SK-N-SH (cell line): ENCODE measurements at regions not wholly inside any gene's neighbourhood (a gene's known extent, or its start where the extent isn't known, plus 50 kb on each side); places are given as distances from the start of the nearest gene placed in this dataset.

ENCODE experiments used
- CTCF ChIA-PET: fragments of 300-600, 350-600 bp; formaldehyde crosslinking; extraction: SDS; loops from one replicate; lab custom pipeline; 2021; lab: Yijun Ruan, JAX
- POLR2A ChIA-PET: fragments of 350-600 bp; sonication (Branson Sonifier 250); formaldehyde crosslinking; extraction: SDS; loops from one replicate; lab custom pipeline; 2020; ENCODE audit warnings: antibody characterized with exemption, inconsistent platforms; lab: Yijun Ruan, JAX
- DNase-seq: peaks from one replicate; pipeline ENCODE4 v3.0.0; 2012
- H2AFZ ChIP-seq: fragments of 200-600 bp; sonication (generic); 2 replicates; pipeline ENCODE4 v1.8.1; 2016; ENCODE audit warnings: antibody characterized with exemption, mild to moderate bottlenecking, low read depth
- H3F3A ChIP-seq: fragments of 200-600 bp; sonication (generic); replicated peaks from 2 replicates; pipeline ENCODE3; 2016; ENCODE audit warnings: antibody characterized with exemption, mild to moderate bottlenecking; ENCODE audit not compliant: insufficient read depth
- H3K27ac ChIP-seq, 2 experiments: fragments of 200-500 bp in 1 of 2; fragments of 200-600 bp in 1 of 2; sonication (Bioruptor generic) in 1 of 2; sonication (generic), shearing (Covaris generic) in 1 of 2; 2 replicates each; pipeline versions ENCODE4 v1.5.1 to v1.6.1; 2014 to 2016; ENCODE audit warnings: low read depth in 2 of 2, inconsistent platforms in 1 of 2, low read length in 1 of 2, mild to moderate bottlenecking in 1 of 2, mixed read lengths in 1 of 2
- H3K27me3 ChIP-seq: fragments of 200-600 bp; sonication (generic), shearing (Covaris generic); 2 replicates; pipeline ENCODE4 v1.6.1; 2016; ENCODE audit warnings: mixed run types; ENCODE audit not compliant: insufficient read depth
- H3K36me3 ChIP-seq, 2 experiments: fragments of 200-500 bp in 1 of 2; fragments of 200-600 bp in 1 of 2; sonication (Bioruptor generic) in 1 of 2; sonication (generic) in 1 of 2; replicated peaks in 1 of 2; 2 replicates each; pipeline versions ENCODE3 to v1.5.1; 2014 to 2016; ENCODE audit warnings: low read length in 1 of 2, mild to moderate bottlenecking in 1 of 2; ENCODE audit not compliant: insufficient read depth in 2 of 2, control insufficient read depth in 1 of 2
- H3K4me1 ChIP-seq, 2 experiments: fragments of 200-500 bp in 1 of 2; fragments of 200-600 bp in 1 of 2; sonication (Bioruptor generic) in 1 of 2; sonication (generic), shearing (Covaris generic) in 1 of 2; 2 replicates each; pipeline versions ENCODE4 v1.5.1 to v1.6.1; 2014 to 2016; ENCODE audit warnings: low read depth in 1 of 2, low read length in 1 of 2, mixed run types in 1 of 2; ENCODE audit not compliant: insufficient read depth in 2 of 2, control insufficient read depth in 1 of 2
- H3K4me2 ChIP-seq: fragments of 200-600 bp; sonication (generic), shearing (Covaris generic); 2 replicates; pipeline ENCODE4 v1.6.1; 2017; ENCODE audit warnings: mixed run types
- H3K4me3 ChIP-seq, 2 experiments: fragments of 200-500 bp in 1 of 2; fragments of 200-600 bp in 1 of 2; sonication (Bioruptor generic) in 1 of 2; sonication (generic), shearing (Covaris generic) in 1 of 2; 2 replicates each; pipeline versions ENCODE4 v1.5.1 to v1.8.1; 2014 to 2016; ENCODE audit warnings: low read depth in 2 of 2, inconsistent platforms in 1 of 2, low read length in 1 of 2, mild to moderate bottlenecking in 1 of 2, mixed read lengths in 1 of 2, moderate library complexity in 1 of 2
- H3K79me2 ChIP-seq: fragments of 200-600 bp; sonication (generic); 2 replicates; pipeline ENCODE4 v1.8.1; 2017; ENCODE audit warnings: mild to moderate bottlenecking; ENCODE audit not compliant: insufficient read depth
- H3K9ac ChIP-seq: fragments of 200-600 bp; sonication (generic); 2 replicates; pipeline ENCODE4 v1.6.1; 2017; ENCODE audit warnings: mixed run types
- H3K9me2 ChIP-seq: fragments of 200-600 bp; sonication (generic); 2 replicates; pipeline ENCODE4 v1.6.1; 2017; ENCODE audit warnings: mixed run types
- H3K9me3 ChIP-seq: fragments of 200-600 bp; sonication (generic); 2 replicates; pipeline ENCODE4 v1.6.1; 2017; ENCODE audit warnings: mixed run types, mild to moderate bottlenecking, moderate library complexity
- H4K20me1 ChIP-seq: fragments of 200-600 bp; sonication (generic); 2 replicates; pipeline ENCODE4 v1.6.1; 2017; ENCODE audit warnings: mild to moderate bottlenecking, mixed run types; ENCODE audit not compliant: insufficient read depth
- EZH2phosphoT487 ChIP-seq: fragments of 200-600 bp; sonication (generic); IDR thresholded peaks from 2 replicates; pipeline ENCODE4 v1.6.1; 2017; ENCODE audit warnings: low read depth, mixed run types, mild to moderate bottlenecking, antibody characterized with exemption, moderate library complexity, borderline replicate concordance
- FOXJ3 ChIP-seq: sonication (generic); formaldehyde crosslinking; IDR thresholded peaks from 2 replicates; pipeline ENCODE4 v1.5.1; 2020; ENCODE audit warnings: mild to moderate bottlenecking, missing genetic modification reagents
- GABPA ChIP-seq: IDR thresholded peaks from 2 replicates; pipeline ENCODE4 v1.4.0; 2012; ENCODE audit warnings: low read depth, mild to moderate bottlenecking
- JUND ChIP-seq: IDR thresholded peaks from 2 replicates; pipeline ENCODE4 v1.4.0; 2012
- POLR2AphosphoS5 ChIP-seq: IDR thresholded peaks from 2 replicates; pipeline ENCODE4 v1.6.1; 2012; ENCODE audit warnings: low read depth, low read length
- RAD21 ChIP-seq: IDR thresholded peaks from 2 replicates; pipeline ENCODE4 v1.6.1; 2012; ENCODE audit warnings: mild to moderate bottlenecking, low read length
- RCOR1 ChIP-seq: fragments of 150-350 bp; IDR thresholded peaks from 2 replicates; pipeline ENCODE4 v1.6.1; 2017; ENCODE audit warnings: antibody characterized with exemption, low read length
- RXRA ChIP-seq: IDR thresholded peaks from 2 replicates; pipeline ENCODE4 v1.4.0; 2012; ENCODE audit warnings: low read depth, mild to moderate bottlenecking, borderline replicate concordance
- TAF1 ChIP-seq: IDR thresholded peaks from 2 replicates; pipeline ENCODE4 v1.6.1; 2012; ENCODE audit warnings: low read depth, mild to moderate bottlenecking, low read length, moderate library complexity, borderline replicate concordance
- TCF12 ChIP-seq: IDR thresholded peaks from 2 replicates; pipeline ENCODE4 v1.4.0; 2012
- TEAD4 ChIP-seq: IDR thresholded peaks from 2 replicates; pipeline ENCODE4 v1.4.0; 2012; ENCODE audit warnings: mild to moderate bottlenecking, borderline replicate concordance; ENCODE audit not compliant: insufficient read depth
- USF1 ChIP-seq: IDR thresholded peaks from 2 replicates; pipeline ENCODE4 v1.4.0; 2012; ENCODE audit warnings: low read depth, borderline replicate concordance
- WGBS: methylation state at CpG from one replicate; pipeline ENCODE4 v1.1.6; 2017; ENCODE audit warnings: low lambda C conversion rate; 5-methylcytosine and 5-hydroxymethylcytosine counted together
- TF ChIP-seq, protein P1 (sequence below): IDR thresholded peaks from 2 replicates; pipeline ENCODE4 v1.6.1; 2012; ENCODE audit warnings: mild to moderate bottlenecking, low read depth, low read length, moderate library complexity
- TF ChIP-seq, protein P2 (sequence below): IDR thresholded peaks from 2 replicates; pipeline ENCODE4 v1.4.0; 2012; ENCODE audit warnings: low read depth, borderline replicate concordance
- TF ChIP-seq, protein P3 (sequence below): IDR thresholded peaks from 2 replicates; pipeline ENCODE4; 2012

- Histone ChIP-seq H3K27me3 (no peaks in the 10 kb centered on the region), H3K9me2 (no peaks in the 10 kb centered on the region), H3K4me2 (no peak overlapping the region), H3F3A (no peaks in the 10 kb centered on the region), H3K4me3 (no peak overlapping the region), H3K4me1 (peaks cover 0 to 2% of the 10 kb centered on the region in 2 experiments; a peak in 1 of 4 replicates), H3K9ac (no peak overlapping the region), H3K79me2 (no peaks in the 10 kb centered on the region), H3K27ac (no peak overlapping the region), H4K20me1 (no peaks in the 10 kb centered on the region), H3K36me3 (no peaks in the 10 kb centered on the region), H3K9me3 (no peaks in the 10 kb centered on the region), H2AFZ (no peak overlapping the region)
- ChIA-PET CTCF (no interaction called here), POLR2A (no interaction called here)
- DNase-seq = no peak
- 50% methylated on average over 2 of the region's 2 CpGs for WGBS
- no peak for TF ChIP-seq USF1
- TF ChIP-seq, protein P1, sequence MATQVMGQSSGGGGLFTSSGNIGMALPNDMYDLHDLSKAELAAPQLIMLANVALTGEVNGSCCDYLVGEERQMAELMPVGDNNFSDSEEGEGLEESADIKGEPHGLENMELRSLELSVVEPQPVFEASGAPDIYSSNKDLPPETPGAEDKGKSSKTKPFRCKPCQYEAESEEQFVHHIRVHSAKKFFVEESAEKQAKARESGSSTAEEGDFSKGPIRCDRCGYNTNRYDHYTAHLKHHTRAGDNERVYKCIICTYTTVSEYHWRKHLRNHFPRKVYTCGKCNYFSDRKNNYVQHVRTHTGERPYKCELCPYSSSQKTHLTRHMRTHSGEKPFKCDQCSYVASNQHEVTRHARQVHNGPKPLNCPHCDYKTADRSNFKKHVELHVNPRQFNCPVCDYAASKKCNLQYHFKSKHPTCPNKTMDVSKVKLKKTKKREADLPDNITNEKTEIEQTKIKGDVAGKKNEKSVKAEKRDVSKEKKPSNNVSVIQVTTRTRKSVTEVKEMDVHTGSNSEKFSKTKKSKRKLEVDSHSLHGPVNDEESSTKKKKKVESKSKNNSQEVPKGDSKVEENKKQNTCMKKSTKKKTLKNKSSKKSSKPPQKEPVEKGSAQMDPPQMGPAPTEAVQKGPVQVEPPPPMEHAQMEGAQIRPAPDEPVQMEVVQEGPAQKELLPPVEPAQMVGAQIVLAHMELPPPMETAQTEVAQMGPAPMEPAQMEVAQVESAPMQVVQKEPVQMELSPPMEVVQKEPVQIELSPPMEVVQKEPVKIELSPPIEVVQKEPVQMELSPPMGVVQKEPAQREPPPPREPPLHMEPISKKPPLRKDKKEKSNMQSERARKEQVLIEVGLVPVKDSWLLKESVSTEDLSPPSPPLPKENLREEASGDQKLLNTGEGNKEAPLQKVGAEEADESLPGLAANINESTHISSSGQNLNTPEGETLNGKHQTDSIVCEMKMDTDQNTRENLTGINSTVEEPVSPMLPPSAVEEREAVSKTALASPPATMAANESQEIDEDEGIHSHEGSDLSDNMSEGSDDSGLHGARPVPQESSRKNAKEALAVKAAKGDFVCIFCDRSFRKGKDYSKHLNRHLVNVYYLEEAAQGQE = no peak
- no peak for TF ChIP-seq TEAD4
- TF ChIP-seq POLR2AphosphoS5 = no peak
- TF ChIP-seq RAD21 = no peak
- TF ChIP-seq, protein P2, sequence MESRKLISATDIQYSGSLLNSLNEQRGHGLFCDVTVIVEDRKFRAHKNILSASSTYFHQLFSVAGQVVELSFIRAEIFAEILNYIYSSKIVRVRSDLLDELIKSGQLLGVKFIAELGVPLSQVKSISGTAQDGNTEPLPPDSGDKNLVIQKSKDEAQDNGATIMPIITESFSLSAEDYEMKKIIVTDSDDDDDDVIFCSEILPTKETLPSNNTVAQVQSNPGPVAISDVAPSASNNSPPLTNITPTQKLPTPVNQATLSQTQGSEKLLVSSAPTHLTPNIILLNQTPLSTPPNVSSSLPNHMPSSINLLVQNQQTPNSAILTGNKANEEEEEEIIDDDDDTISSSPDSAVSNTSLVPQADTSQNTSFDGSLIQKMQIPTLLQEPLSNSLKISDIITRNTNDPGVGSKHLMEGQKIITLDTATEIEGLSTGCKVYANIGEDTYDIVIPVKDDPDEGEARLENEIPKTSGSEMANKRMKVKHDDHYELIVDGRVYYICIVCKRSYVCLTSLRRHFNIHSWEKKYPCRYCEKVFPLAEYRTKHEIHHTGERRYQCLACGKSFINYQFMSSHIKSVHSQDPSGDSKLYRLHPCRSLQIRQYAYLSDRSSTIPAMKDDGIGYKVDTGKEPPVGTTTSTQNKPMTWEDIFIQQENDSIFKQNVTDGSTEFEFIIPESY = no peak
- TF ChIP-seq, protein P3, sequence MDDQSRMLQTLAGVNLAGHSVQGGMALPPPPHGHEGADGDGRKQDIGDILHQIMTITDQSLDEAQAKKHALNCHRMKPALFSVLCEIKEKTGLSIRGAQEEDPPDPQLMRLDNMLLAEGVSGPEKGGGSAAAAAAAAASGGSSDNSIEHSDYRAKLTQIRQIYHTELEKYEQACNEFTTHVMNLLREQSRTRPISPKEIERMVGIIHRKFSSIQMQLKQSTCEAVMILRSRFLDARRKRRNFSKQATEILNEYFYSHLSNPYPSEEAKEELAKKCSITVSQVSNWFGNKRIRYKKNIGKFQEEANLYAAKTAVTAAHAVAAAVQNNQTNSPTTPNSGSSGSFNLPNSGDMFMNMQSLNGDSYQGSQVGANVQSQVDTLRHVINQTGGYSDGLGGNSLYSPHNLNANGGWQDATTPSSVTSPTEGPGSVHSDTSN = no peak
- no peak for TF ChIP-seq EZH2phosphoT487
- TF ChIP-seq TAF1 = no peak
- no peak for TF ChIP-seq JUND
- no peak for TF ChIP-seq TCF12
- TF ChIP-seq RCOR1 = no peak
- no peak for TF ChIP-seq FOXJ3 (CRISPR knock-in tag)
- TF ChIP-seq GABPA = no peak
- TF ChIP-seq RXRA = no peak
These were observed 185.6 kb upstream of the FSTL5 start for GRCh38 chr4:162349395-162349794.
